Lung (tissue), 12 donors: ENCODE measurements at regions not wholly inside any gene's neighbourhood (a gene's known extent, or its start where the extent isn't known, plus 50 kb on each side); places are given as distances from the start of the nearest gene placed in this dataset. TPM values are rescaled to one million over a fixed set of nuclear protein-coding genes. Genes with fewer than 3 reads are reported as not detected.
A peak's percentile ranks its signal among the peaks of the same experiment; 100 is the strongest.

Experiments
- ATAC-seq: fragments of 200-7000 bp; cut with Tn5 transposase; one replicate; pipeline ENCODE4 v1.9.1; 2020; ENCODE audit warnings: moderate number of reproducible peaks; ENCODE audit not compliant: insufficient read depth, low FRiP score
- DNase-seq, 3 donors: peaks; one replicate each; pipeline ENCODE4 v3.0.0-alpha.2; 2013 to 2017
- H3K27ac ChIP-seq, 2 donors: one replicate each; pipeline ENCODE4 v1.5.1; 2013; ENCODE audit warnings: mild to moderate bottlenecking in 2 of 2, moderate library complexity in 2 of 2, control low read depth in 1 of 2, inconsistent platforms in 1 of 2, low read depth in 1 of 2, low read length in 1 of 2
- H3K27me3 ChIP-seq, 3 donors: one replicate each; pipeline ENCODE4 v1.5.1; 2013; ENCODE audit warnings: low read length in 2 of 3; ENCODE audit not compliant: control insufficient read depth in 3 of 3, insufficient read depth in 3 of 3
- H3K36me3 ChIP-seq, 4 donors: one replicate each; pipeline ENCODE4 v1.5.1; 2013; ENCODE audit warnings: low read length in 4 of 4, mild to moderate bottlenecking in 1 of 4, moderate library complexity in 1 of 4; ENCODE audit not compliant: control insufficient read depth in 4 of 4, insufficient read depth in 4 of 4
- H3K4me1 ChIP-seq, 5 donors: one replicate each; pipeline ENCODE4 v1.5.1; 2013; ENCODE audit warnings: low read length in 5 of 5, mild to moderate bottlenecking in 2 of 5, moderate library complexity in 1 of 5; ENCODE audit not compliant: control insufficient read depth in 5 of 5, insufficient read depth in 5 of 5
- H3K4me3 ChIP-seq: one replicate; pipeline ENCODE4 v1.5.1; 2013; ENCODE audit warnings: mild to moderate bottlenecking, control low read depth, moderate library complexity
- H3K9ac ChIP-seq, 2 donors: one replicate each; pipeline ENCODE4 v1.5.1; 2013; ENCODE audit warnings: low read length in 2 of 2, control low read depth in 1 of 2; ENCODE audit not compliant: insufficient read depth in 1 of 2
- H3K9me3 ChIP-seq, 4 donors: one replicate each; pipeline ENCODE4 v1.5.1; 2013; ENCODE audit warnings: low read length in 3 of 4, mild to moderate bottlenecking in 1 of 4, moderate library complexity in 1 of 4; ENCODE audit not compliant: control insufficient read depth in 4 of 4, insufficient read depth in 3 of 4
- WGBS, 2 donors: extraction: QIAGEN DNeasy Blood & Tissue Kit; methylation state at CpG; one replicate each; pipeline ENCODE4 v1.1.7; 2013; 5-methylcytosine and 5-hydroxymethylcytosine counted together
- small RNA-seq: library from RNA; depleted of rRNA; stranded (forward); fragments of <200 nt; gene quantifications from one replicate; pipeline ENCODE3, GENCODE V24; 2014; ENCODE audit warnings: low replicate concordance
- TF ChIP-seq, protein P1 (sequence below): IDR thresholded peaks from 2 replicates; pipeline ENCODE4 v1.5.1; 2012; ENCODE audit warnings: mild to moderate bottlenecking; ENCODE audit errors: control extremely low read depth, extremely low read depth
- donor health status: control.
- donor health status: control.
- donor health status: Bipolar disorder and iron deficiency.
- donor health status: healthy.
- donor health status: DM: yes; HTN: yes; CAD: no.

DNA sequence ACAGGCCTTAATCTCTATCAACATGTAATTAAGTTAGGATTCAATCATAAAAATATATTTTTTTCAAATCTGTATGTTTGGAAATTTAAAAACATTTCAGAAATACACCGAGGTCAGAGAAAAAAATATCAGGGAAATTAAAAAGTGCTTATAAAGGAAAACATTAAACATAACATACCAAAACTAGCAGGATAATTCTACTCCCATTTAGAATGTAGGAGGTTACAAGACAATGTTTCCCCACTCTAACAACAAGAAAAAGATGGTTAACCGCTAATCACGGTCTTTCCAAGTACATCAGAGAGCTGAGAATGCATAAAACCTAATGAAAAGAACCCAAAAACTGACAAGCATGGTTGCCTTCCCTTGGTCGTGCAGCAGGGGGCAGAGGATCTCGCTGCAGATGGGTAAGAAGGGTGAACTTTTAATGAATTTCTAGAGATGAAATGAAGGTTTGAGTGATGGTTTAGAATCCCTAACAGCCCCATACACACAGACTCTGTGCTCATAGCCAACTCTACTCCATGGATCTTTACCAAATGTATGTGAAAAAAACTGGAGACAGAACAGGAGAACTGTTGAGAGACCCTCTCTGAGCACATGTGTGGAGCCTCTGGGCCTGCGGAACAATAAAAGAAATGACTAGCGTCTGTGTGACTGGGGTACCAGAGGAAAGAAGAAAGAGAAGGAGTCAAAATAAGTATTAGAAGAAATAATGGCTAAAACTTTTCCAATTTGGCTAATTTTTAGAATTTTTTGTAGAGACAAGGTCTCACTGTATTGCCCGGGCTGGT is 51.3 kb upstream of the LSM14A start:
- ATAC-seq (no peak), DNase-seq (peak; percentile 21 to 34 (median 30))
- WGBS, 2 donors: 68 to 73% methylated on average over 8 of the region's 8 CpGs
- H3K4me3 ChIP-seq: no peak overlapping the region
- no peaks in the 10 kb centered on the region for H3K4me1 ChIP-seq
- no peak overlapping the region for H3K9ac ChIP-seq
- TF ChIP-seq, protein P1, sequence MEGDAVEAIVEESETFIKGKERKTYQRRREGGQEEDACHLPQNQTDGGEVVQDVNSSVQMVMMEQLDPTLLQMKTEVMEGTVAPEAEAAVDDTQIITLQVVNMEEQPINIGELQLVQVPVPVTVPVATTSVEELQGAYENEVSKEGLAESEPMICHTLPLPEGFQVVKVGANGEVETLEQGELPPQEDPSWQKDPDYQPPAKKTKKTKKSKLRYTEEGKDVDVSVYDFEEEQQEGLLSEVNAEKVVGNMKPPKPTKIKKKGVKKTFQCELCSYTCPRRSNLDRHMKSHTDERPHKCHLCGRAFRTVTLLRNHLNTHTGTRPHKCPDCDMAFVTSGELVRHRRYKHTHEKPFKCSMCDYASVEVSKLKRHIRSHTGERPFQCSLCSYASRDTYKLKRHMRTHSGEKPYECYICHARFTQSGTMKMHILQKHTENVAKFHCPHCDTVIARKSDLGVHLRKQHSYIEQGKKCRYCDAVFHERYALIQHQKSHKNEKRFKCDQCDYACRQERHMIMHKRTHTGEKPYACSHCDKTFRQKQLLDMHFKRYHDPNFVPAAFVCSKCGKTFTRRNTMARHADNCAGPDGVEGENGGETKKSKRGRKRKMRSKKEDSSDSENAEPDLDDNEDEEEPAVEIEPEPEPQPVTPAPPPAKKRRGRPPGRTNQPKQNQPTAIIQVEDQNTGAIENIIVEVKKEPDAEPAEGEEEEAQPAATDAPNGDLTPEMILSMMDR: peak; percentile 13
- no peaks in the 10 kb centered on the region for H3K36me3 ChIP-seq
- no peaks in the 10 kb centered on the region for H3K9me3 ChIP-seq
- H3K27ac ChIP-seq: no peak overlapping the region
- H3K27me3 ChIP-seq: no peaks in the 10 kb centered on the region

Small RNA genes in the stretch of these regions (small RNA-seq; reads per million reads assigned to genes)
- gene RN7SL150P (not detected), gene RPS4XP23 (not detected)
